ENCODE measurements at regions not wholly inside any gene's neighbourhood (a gene's known extent, or its start where the extent isn't known, plus 50 kb on each side); places are given as distances from the start of the nearest gene placed in this dataset.
"Not testable (repeated sequence)": the region's sequence is repeated elsewhere in the genome, so short reads cannot be mapped to it uniquely, and the experiment has no call there.

DNA sequence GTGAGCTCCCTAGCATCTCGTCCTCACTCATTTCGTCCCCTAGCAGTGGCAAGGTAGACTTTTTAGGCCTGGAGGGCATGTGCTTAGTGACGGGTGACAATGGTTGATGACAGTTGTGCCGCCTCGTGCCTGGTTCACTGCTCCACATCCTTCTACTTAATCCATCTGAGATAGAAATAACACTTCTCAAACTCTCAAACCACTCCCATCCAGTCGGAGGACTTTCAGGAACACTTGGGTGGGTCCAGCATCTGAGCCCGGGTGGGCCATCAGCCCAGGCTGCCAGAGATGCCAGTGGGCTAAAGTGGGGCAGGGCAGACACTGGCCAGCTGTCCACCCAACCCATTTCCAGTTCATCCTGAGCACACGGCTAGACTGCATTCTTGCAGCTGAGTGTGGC is 79.7 kb upstream of the SMAD3 start:
- H3K27ac ChIP-seq: no peak overlapping the region
- TF ChIP-seq, protein P1, sequence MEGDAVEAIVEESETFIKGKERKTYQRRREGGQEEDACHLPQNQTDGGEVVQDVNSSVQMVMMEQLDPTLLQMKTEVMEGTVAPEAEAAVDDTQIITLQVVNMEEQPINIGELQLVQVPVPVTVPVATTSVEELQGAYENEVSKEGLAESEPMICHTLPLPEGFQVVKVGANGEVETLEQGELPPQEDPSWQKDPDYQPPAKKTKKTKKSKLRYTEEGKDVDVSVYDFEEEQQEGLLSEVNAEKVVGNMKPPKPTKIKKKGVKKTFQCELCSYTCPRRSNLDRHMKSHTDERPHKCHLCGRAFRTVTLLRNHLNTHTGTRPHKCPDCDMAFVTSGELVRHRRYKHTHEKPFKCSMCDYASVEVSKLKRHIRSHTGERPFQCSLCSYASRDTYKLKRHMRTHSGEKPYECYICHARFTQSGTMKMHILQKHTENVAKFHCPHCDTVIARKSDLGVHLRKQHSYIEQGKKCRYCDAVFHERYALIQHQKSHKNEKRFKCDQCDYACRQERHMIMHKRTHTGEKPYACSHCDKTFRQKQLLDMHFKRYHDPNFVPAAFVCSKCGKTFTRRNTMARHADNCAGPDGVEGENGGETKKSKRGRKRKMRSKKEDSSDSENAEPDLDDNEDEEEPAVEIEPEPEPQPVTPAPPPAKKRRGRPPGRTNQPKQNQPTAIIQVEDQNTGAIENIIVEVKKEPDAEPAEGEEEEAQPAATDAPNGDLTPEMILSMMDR (conservative IDR thresholded peaks at IDR 0.05): no peak

DNA sequence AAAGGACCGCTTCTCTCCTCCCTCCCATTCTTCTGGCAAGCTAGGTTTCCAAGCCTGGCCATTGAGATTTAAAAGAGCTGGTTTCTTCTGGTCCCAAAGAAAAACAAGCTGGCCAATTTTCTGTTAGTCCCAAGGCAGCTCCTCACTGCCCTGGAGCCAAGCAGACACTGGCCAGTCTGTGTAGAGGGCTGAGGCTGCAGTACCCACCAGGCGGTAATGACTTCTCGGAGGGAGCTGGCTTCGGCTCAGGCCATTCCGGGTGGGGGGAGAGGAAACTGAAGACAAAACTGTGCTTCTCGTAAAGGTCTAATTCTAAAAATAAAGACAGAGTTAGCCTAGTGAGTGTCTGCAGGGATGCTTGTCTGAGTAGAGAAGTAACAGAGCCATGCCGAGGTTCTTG is 78.5 kb upstream of the SMAD3 start:
- TF ChIP-seq, protein P1 (conservative IDR thresholded peaks at IDR 0.05): no peak
- H3K27ac ChIP-seq: no peak overlapping the region

DNA sequence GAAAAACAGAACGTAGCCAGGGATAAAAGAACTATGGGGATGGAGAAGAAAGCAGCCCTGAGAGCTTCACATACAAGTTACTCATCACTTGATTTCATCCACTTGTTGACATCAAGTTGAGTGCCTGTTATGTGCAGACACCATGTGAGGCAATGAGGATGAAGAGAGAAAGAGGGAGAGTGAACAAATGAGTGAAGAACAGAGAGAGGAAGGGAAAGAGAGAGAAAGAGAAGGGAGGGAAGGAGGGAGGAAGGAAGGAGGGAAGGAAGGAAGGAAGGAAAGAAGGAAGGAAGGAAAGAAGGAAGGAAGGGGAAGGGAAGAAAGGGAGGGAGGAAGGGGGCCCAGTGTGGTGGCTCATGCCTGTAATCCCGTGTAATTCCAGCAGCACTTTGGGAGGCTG is 72.3 kb upstream of the SMAD3 start:
- H3K27ac ChIP-seq: no peak overlapping the region
- TF ChIP-seq, protein P1 (conservative IDR thresholded peaks at IDR 0.05): no peak

DNA sequence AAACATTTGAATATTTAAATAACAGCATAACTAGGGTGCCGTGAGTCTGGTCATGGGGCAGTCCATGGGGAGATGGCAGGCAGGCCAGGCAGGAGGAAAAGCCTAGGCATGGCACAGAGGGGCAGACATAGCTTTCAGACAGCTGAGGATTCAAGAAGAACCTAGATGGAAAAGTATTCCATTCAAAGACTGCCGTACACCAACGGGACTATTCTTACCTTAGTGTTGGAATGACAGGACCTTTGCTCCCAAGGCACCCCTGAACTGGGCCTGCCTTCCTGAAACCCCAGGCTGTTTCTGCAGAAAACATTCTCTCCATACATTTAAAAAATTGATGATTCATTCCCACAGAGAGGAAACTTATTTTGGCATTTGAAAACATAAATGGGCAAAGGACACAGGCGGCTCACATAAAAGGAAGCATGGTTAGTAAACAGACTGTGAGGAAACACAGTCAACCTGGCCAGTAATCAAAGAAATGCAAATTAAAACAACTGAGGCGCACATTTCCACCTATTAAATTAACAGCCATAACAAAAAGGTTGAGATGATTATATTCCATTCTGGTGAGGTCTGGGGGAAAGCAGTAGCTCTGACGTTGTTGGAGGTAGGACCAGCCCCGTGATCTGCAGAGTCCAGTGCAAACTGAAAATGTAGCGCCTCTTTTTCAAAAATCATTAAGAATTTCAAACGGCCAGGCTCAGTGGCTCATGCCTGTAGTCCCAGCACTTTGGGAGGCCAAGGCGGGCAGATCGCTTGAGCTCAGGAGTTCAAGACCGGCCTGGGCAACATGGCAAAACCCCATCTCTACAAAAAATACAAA is 71.3 kb upstream of the SMAD3 start:
- TF ChIP-seq, protein P1 (conservative IDR thresholded peaks at IDR 0.05): no peak
- H3K27ac ChIP-seq: no peak overlapping the region

DNA sequence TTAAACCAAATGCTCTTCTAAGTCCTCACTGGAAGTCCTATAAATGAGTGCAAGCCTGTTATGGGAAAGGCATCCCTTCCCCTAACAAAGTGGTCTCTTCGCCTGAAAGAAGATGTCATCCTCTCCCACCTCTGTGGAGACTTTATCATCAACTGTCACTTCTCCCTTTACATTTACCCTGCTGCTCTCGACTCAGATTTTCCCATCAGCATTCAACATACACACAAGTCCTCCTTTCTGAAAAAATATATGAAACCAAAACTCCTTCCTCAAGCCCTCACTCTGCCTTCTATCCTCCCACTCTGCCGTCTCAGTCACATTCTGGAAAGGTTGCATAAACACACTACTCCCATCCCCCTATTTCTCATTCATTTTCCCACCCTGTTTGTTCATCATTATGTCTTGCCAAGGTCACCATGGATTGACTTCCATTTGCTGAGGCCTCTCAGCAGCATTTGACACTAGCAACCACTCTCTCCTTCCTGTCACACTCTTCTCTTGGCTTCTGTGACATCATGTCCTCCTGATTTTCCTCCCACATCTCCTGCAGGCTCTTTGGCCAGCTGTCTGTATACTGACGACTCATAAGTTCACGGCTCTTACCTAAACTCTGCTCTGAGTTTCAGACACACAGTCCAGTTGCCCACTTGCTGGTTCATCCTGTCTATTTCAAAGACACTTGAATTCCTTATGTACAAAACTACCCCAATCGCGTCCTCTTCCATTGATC is 70.3 kb upstream of the SMAD3 start:
- no peak overlapping the region for H3K27ac ChIP-seq
- TF ChIP-seq, protein P1 (conservative IDR thresholded peaks at IDR 0.05): no peak

DNA sequence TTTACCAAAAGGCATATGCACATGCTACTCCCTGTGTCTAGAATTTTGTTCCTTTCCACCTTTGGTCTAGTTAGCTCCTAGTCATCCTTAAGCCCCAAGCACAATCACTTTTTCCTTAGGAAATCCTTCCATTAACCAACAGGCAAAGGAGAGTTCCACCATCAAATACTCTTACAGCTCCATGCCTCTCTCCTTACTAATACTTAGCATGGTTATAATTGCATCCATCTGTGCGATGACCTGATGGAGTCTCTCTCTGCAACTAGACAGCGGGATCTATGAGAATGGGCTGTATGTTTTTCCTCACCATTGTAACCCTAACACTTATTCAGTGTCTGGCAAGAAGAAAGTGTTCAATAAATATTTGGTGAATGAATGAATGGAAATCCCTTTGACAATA is 69.3 kb upstream of the SMAD3 start:
- TF ChIP-seq, protein P1 (conservative IDR thresholded peaks at IDR 0.05): no peak
- H3K27ac ChIP-seq: no peak overlapping the region

DNA sequence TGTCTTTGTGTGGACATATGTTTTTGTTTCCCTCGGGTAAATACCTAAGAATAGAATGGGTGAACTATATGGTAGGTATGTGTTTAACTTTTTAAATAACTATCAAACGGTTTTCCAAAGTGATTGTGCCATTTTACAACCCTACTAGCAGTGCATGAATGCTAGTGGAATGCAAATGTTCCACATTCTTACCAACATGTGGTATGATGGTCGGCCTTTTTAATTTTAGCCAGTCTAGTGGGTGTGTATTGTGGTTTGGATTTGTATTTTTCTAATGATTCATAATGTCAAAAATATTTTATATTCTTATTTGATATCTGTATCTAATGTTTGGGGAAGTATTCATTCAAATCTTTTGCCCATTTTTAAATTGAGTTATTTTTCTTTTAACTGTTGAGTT is 68.2 kb upstream of the SMAD3 start:
- TF ChIP-seq, protein P1 (conservative IDR thresholded peaks at IDR 0.05): no peak
- H3K27ac ChIP-seq: no peak overlapping the region

DNA sequence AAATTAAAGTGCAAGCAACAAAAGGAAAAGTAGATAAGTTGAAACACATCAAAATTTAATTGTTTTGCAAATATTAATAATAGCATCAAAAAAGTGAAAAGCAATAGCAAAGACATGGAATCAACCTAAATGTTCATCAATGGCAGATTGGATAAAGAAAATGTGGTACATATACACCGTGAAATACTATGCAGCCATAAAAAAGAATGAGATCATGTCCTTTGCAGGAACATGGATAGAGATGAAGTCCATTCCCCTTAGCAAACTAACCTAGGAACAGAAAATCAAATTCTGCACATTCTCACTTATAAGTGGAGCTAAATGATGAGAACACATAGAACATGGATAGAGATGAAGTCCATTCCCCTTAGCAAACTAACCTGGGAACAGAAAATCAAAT is 67.2 kb upstream of the SMAD3 start:
- not testable (repeated sequence) for H3K27ac ChIP-seq
